ENCODE measurements at regions not wholly inside any gene's neighbourhood (a gene's known extent, or its start where the extent isn't known, plus 50 kb on each side); places are given as distances from the start of the nearest gene placed in this dataset.

DNA sequence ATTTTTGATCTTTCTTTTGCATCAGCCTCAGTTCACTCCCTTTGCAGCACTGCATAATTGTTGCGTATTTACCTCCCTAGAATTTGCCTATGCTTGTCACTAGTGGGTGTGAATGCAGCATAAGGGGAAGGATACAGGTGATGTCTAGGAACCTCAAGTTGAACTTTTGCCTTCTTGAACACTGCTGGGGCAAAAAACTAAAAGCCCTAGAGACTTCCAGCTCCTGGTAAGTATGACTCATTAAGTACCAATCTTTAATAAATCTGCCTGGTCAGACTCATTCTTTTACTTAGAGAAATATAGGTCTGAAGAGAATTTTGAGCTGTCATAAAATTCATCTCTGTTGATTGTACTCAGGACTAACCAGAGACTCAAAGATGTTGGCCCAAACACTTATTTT lies 547.3 kb upstream of the FANCL start:
- no peak overlapping the region for H3K4me3 ChIP-seq (ENCODE audit: low read depth, low read length)
- DNase-seq (ENCODE audit: low read depth), result no peak
- TF ChIP-seq CTCF (IDR thresholded peaks at IDR 0.05; ENCODE audit: insufficient read depth, low read length), result no peak

- no peak for TF ChIP-seq CTCF (IDR thresholded peaks at IDR 0.05; ENCODE audit: insufficient read depth, low read length)
- no peak for DNase-seq (ENCODE audit: low read depth)
Measured at GRCh38 chr2:58770846-58771245, 529.7 kb upstream of the FANCL start.

GRCh38 chr2:58769864-58770234 lies 528.7 kb upstream of the FANCL start:
- no peak for DNase-seq (ENCODE audit: low read depth)
- no peak for TF ChIP-seq CTCF (IDR thresholded peaks at IDR 0.05; ENCODE audit: insufficient read depth, low read length)
- H3K4me3 ChIP-seq (ENCODE audit: low read depth, low read length), result no peak overlapping the region

More at GRCh38 chr2:58770846-58771245, 529.7 kb upstream of the FANCL start:
- H3K4me3 ChIP-seq (ENCODE audit: low read depth, low read length), result no peak overlapping the region

GRCh38 chr2:58769111-58769863 lies 528.2 kb upstream of the FANCL start:
- no peak for DNase-seq (ENCODE audit: low read depth)
- no peak for TF ChIP-seq CTCF (IDR thresholded peaks at IDR 0.05; ENCODE audit: insufficient read depth, low read length)
- no peak overlapping the region for H3K4me3 ChIP-seq (ENCODE audit: low read depth, low read length)

- DNase-seq (ENCODE audit: low read depth), result no peak
- no peak overlapping the region for H3K4me3 ChIP-seq (ENCODE audit: low read depth, low read length)
- TF ChIP-seq CTCF (IDR thresholded peaks at IDR 0.05; ENCODE audit: insufficient read depth, low read length), result no peak
Measured at GRCh38 chr2:58768715-58769080, 527.6 kb upstream of the FANCL start.

DNA sequence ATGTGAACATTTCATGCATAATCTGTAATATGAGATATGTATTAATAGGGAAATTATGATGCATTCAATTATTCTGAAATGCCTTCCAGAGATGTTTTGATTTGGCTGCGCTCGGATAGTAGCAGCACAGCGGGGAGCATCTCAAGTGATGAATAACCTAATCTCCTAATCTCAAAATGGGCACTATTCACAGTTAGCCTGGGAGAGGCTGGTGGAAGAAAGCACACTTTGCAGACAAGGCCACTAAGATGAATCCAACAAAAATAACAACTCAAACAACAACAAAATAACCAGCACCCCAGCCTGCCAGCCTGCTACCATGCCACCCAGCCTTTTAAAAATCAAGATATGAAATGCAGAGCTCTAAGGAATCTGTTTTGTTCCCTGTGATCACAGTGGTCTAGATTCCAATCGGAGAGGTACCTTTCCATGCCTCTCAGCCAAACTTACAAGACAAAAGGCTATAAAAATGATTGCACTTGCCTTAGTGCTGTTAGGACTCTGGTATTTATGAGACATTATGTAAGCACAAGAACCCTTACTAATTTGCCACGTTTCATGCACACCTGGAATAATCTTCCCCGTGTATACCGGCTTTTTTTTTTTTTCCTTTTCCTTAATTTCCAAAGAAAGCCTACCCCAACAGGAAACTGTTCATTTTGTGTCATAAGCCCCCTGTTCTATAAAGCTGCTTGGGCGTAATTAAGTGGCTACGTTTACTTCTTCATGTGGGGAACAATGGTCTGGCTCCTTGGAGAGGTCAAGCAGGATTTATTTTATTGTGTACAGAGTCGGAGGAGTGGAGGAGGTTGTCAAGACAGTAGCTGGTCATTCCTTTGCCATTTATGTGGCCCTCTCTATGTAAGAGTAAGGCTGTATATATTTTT lies 526.9 kb upstream of the FANCL start:
- DNase-seq (ENCODE audit: low read depth), result no peak
- no peak overlapping the region for H3K4me3 ChIP-seq (ENCODE audit: low read depth, low read length)
- no peak for TF ChIP-seq CTCF (IDR thresholded peaks at IDR 0.05; ENCODE audit: insufficient read depth, low read length)

All from fibroblast of the aortic adventitia (primary cell).